ENCODE measurements at regions not wholly inside any gene's neighbourhood (a gene's known extent, or its start where the extent isn't known, plus 50 kb on each side); places are given as distances from the start of the nearest gene placed in this dataset.
"Not testable (repeated sequence)": the region's sequence is repeated elsewhere in the genome, so short reads cannot be mapped to it uniquely, and the experiment has no call there.

DNA sequence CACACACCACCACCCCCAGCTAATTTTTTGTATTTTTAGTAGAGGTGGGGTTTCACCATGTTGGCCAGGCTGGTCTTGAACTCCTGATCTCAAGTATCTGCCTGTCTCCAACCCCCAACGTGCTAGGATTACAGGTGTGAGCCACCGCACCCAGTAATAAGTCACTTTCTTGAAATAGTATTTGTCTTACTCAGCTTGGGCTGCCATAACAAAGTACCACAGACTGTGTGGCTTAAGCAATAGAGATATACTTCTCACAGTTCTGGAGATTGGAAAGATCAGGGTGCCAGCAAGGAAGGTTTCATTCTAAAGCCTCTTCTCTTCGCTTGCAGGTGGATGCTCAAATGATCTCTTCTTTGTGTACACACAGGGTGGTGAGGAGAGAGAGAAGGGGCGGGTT is 99.8 kb downstream of the ARRDC3 start:
- DNase-seq = no peak

DNA sequence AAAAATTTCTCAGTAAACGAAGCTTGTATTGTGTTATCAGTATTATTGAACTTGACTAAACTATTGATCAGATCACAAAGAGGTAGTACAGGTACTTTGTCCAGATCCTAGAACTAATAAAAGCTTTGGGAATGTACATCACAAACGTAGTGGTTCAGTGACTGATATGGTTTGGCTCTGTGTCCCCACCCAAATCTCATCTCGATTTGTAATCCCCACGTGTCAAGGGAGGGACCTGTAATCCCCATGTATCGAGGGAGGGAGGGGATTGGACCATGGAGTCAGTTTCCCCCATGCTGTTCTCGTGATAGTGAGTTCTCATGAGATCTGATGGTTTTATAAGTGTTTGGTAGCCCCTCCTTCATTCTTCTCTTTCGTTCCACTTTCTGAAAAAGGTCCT is 100.9 kb downstream of the ARRDC3 start:
- DNase-seq = no peak

DNA sequence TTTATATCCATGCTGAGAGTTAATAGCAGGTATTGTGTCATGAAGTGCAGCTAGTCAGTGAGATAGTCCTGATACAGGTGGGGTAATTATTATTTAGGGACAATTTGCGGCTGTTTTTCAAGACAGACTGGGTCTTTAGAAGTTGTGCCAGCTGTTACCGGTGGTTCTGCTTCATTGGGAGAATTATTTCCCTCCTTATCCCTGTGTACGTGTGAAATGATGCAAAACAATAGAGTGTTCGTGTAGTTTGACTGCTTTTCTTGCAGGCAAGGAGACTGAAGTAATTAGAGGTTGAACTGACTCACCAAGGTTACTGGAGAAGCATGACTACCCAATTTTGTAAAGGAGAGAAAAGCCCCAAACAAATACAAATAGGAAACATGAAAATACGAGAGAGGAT is 101.7 kb downstream of the ARRDC3 start:
- no peak for DNase-seq

DNA sequence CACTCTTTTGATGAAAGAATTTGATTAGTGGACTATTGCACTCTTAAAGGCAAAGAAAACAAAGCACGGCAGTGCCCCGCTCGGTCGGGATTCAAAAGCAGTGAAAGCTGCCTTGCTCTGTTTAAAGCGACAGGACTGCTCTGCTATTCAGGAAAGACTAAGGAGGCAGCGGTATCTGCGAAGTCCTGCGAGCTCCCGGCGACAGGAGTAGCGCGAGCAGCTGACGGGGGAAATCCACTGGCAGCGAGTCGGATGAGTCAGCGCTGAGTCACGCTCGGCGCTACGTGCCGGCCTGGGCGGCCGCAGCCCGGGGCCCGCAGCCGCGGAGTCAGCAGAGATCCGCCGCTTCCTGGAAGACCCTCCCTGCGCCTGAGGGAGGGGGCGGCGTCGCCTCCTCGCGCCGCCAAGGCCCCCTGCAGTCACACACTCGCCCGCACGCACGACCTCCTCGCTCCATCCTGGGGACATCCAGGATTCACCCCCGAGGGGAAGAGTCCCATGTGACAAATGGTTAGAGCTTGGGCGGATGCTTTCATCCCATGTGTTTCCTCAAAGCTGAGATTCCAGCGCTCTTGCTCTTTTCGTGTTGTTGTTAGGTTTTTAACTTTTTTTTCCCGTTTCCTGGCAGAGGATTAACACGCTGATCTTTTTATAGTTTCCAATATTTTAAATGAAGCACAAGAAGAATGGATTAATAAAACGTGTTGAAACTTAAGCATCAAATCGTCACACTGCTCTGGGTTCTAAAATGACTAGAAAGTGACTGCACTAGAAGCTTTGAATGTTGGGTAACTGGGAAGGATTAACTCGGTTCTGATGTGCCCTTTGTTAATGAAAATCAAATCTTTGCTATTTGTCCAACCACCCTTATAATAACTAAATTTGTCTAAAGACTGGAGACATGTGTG is 102.5 kb downstream of the ARRDC3 start:
- DNase-seq = peak; percentile 95

DNA sequence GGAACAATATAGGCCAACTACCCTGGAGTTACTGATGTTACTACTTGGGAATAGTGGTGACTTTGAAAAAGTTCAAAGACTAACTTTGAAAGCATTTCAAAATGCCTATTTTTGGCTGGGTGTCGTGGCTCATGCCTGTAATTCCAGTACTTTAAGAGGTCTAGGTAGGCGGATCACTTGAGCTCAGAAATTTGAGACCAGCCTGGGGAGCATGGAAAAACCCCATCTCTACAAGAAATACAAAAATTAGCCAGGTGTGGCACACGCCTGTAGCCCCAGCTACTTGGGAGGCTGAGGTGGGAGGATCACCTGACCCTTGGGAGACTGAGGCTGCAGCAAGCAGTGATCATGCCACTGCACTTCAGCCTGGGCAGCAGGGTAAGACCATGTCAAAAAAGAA is 105.3 kb downstream of the ARRDC3 start:
- no peak for DNase-seq

DNA sequence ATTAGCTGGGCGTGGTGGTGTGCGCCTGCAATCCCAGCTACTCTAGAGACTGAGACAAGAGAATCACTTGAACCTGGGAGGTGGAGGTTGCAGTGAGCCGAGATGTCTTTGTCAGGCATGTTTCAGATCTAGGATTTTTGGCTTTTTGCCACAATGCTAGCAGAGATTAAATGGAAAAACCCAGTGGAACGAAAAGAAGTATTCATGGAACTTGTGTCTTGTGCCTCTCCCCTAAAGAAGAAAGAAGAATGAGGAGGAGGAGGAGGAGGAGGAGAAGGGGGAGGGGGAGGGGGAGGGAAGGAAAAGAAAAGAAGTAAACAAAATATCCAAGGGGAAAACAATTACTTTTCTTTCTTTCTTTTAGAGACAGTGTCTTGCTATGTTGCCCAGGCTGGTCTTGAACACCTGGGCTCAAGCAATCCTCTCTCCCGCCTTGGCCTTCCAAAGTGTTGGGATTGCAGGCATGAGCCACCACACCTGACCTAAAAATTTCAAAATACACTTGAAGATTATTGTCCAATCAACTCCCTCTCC is 106.0 kb downstream of the ARRDC3 start:
- no peak for DNase-seq

DNA sequence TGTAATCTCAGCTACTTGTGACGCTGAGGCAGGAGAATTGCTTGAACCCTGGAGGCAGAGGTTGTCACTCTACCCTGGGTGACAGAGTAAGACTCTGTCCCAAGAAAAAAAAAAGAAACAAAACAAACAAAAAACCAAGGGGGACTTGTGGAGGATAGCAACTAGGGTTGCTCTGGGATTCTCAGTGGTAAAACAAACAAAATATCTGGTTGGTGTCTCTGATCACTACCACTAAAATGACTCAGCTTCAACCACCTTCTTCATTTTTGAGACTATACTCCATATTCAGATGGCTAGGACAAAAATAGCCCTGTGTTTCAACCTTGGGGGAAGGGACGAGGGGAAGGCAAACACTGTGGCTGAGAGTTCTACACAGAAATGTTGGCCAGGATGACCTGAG is 110.3 kb downstream of the ARRDC3 start:
- DNase-seq = no peak

DNA sequence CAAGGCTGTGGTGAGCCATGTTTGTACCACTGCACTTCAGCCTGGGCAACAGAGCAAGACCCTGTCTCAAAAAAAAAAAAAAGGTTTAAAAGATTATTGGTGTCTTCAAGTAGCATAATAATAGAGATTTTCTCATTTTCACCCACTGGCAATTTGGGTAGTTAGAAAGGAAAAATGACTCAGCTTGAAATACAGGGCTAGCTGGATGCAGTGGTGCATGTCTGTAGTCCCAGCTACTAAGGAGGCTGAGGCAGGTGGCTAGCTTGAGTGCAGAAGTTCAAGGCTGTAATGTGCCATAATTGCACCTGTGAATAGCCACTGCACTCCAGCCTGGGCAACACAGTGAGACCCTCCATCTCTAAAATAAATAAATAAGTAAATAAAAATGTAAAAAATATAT is 111.1 kb downstream of the ARRDC3 start:
- DNase-seq = no peak

DNA sequence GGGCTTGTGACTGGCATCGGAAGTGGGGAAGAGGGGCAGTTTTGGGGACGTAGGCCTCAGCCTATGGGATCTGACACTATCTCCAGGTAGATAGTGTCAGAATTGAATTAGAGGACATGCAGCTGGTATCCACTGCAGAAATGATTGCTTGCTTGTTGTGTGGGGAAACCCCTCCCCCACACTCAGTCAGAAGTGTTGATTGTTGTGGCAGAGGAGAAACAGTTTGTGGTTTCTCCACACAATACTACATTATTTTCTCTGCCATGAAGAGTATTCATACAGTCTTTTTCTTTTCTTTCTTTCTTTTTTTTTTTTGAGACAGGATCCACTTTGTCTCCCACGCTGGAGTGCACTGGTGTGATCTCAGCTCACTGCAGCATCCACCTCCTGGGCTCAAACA is 113.9 kb downstream of the ARRDC3 start:
- DNase-seq = no peak

DNA sequence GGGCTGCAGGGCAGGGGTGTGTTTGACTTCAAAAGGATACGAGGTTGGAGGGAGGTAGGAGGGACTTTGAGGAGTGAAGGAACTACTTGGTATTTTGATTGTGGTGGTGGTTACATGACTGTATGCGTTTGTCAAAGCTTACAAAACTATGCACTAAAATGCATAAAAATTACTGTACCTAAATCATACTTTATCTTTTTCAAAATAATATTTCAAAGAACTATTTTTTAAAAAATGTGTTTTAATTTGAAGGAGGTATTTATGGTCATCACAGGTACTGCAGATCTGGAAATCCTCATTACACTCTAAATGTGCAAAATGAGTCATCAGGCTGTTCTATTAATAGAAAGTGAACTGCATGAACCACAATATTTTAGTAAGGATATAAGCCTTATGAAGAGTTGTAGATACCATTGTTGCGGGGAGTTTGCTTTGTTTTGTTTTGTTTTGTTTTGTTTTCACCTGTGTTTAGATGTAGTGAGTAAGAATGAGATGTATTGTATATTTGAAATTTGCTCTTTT is 116.9 kb downstream of the ARRDC3 start:
- no peak for DNase-seq

DNA sequence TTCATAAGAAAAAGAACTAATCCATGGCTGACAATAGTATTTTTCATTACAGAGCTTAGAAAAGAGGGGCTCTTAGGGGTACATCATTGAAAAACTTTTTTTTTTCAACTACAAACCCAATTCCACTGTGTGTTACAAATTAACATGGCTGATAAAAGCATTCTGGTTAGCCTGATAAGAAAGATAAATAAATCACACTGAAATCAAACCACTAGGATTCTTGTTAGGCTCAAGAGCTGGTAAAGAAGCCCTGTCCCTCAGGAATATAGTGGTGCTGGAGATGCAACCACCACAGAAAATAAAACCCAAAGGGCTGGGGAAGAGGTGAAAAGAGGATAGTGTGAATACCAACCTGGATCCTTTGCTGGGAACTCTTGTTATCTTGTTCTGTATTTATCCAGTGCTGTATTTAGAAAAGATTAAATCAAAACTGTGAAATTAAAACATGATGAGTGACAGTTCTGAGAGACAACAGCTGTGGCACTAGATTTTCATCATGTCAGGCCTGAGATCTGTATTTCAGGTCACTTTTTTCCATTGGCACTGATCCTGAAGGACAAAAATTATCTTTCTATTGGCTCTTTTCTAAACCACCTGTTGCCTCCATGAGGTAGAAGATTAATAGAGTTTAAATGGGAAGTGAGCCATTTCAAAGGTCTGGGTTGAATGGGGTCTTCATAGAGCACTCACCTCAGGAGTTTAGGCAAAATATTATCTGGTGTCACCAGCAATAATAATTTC is 118.6 kb downstream of the ARRDC3 start:
- no peak for DNase-seq

DNA sequence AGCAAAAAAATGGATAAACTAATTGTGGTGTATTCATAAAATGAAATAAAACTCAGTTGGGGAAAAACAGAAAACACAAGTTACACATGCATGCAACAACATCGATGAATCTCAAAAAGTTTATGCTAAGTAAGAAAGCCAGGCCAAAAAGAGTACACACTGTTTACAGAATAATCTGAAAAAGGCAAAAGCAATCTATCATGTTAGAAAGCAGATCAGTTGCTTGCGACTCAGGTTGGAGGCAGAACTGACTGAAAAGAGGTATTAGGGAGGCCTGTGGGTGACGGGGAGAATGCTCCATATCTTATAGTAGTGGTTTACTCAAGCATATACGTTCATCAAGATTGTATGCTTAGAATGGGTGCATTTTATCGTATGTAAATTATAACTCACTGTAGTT is 119.2 kb downstream of the ARRDC3 start:
- no peak for DNase-seq

DNA sequence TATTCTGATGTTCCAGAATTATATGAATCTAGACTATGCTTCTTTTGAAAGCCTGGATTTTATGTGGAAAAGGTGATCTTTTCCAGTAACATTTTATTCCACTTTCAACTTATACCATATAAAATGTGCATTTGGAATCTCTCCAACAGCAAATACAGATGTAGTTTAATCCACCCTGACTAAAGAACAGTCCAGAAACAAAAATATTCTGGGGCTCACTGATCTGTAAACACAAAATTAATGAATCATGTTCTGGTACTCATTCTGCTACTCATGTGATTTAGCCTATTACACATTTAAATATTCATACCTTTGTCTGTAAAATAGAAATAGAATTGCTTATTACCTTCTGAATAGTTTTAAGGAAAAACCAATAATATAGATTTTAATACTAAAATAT is 125.8 kb downstream of the ARRDC3 start:
- DNase-seq = no peak

DNA sequence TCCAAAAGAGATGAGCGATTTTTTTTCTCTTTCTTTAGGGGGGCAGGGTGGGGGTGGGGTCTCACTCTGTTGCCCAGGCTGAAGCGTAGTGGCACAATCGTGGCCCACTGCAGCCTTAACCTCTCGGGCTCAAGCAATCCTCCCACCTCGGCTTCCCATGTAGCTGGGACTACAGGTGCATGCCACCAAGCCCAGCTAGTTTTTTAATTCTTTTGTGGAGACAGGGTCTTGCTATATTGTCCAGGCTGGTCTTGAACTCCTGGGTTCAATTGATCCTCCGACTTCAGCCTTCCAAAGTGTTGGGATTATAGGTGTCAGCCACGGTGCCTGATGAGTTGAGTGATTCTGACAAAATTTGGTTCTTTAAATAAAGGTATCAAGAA is 127.0 kb downstream of the ARRDC3 start:
- DNase-seq = no peak

DNA sequence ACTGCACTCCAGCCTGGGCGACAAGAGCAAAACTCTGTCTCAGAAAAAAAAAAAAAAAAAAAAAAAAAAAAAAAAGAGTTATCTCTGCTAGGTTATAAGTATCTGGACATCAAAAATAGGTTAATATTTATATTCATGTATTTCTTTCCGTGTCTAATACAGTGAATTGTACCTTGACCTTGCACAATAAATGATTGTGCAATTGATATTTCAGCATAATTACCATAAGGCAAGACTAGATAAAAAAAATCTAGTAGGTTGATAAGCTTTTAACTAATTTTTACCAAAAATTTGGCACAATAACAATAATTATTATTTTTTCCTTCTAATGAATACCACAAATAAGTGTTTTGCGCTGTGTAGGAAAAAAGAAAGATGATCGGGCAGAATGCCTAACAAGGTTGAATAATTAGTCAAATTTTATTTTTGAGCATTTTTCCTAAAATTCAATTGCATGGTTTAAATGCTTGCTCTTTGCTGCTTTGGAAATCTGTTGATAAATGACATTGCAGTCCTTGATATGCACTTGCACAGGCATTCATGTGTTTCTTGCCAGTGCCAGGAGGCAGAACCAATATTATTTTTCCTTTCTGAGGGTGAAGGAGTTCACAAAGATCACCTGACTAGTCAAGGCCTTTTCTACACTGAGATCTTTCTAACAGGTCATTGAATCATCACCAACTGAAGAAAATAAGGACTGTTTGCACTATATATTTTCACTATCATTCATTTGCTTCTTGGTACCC is 127.5 kb downstream of the ARRDC3 start:
- no peak for DNase-seq

DNA sequence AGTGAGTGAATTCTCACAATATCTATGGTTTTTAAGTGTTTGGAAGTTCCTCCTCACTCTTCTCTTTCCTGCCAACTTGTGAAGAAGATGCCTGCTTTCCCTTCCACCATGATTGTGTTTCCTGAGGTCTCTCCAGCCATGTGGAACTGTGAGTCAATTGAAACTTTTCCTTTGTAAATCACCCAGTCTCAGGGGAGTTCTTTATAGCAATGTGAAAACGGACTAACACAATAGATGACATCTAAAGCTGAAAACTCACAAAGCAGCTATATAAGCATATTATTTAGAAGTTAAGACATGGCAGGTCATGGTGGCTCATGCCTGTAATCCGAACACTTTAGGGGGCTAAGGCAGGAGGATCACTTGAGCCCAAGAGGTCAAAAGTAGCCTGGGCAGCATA is 130.2 kb downstream of the ARRDC3 start:
- no peak for DNase-seq

DNA sequence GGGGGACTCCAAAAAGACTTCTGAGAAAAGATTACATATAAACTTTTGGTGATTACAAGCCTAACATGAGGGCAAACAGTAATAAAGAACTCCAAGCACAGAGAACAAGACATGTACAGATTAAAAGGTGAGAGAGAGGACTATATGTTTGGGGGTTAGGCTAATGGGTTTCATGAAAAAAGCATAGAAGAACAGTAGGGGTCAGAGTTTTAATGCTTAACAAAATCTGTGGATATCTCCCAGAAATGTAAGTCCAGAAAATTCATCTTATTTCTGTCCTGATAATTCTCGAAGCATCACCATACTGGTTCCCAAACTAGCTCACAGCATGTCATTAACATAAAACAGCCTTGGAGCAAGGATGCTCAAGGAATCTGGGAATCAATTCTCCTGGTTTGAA is 137.2 kb downstream of the ARRDC3 start:
- no peak for DNase-seq

DNA sequence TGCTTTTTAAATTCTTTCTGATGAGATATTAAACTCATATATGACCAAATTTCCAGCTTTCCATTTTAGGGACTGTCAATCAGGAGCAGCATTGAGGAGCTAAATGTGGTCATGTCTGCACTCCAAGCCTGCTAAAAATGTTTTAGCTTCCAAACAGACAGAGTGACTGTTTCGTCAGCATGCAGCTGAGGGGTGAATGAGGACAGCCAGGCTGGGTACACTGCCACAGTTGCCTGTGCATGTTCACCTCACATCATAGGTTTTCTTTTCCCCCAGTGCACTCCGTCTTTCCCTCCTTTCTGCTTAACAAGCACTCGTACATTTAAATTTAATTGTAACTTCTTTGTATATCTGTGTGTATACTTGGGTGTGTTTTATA is 138.1 kb downstream of the ARRDC3 start:
- DNase-seq = no peak

DNA sequence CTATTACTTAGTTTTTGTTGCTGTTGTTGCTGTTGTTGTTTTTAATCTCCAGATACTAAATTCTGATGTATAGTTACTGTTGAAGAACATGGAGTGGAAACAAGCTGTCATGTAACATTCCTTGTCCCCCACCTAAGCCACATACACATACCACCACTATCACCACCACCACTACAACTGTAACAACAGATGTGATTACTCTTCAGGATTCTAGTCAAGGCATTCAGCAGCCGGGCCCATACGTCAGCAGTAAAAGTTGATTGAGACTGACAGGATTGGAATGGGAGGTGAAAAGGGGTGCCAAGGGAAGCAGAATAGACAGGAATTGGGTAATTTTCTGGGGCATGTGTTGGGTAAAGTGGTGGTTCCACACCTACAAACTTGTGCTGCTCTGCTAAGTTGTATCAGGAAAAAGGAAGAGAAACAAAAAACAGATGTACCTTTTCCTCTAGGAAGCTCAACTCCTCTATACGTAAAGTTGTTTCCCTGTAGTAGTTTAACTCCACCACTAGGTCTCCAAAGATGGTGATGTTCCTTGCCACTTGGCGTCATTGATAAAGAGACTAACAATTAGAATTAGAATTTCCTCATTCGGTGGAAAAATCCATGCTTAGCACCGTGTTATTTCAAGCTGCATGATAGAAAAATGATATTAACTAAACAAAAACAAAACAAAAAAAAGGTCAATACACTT is 138.6 kb downstream of the ARRDC3 start:
- DNase-seq = no peak

DNA sequence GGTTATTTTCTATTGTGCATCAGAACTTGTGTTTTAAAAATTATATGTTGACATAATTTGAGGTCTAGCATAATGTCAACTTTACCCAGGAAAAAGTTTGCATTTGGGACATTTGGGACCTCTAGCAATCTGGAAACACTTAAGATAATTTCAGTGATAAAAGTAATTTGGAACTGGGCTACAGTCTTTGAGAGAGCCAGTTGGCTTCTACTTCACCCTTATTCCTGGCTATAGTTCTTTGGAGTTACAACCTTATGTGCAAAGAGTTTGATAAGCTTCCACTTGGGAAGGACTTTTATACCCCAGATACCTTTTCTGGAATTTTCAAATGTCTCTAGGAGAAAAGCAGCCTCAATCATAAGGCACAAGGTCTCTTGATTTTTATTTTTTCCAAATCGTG is 139.3 kb downstream of the ARRDC3 start:
- DNase-seq = no peak

DNA sequence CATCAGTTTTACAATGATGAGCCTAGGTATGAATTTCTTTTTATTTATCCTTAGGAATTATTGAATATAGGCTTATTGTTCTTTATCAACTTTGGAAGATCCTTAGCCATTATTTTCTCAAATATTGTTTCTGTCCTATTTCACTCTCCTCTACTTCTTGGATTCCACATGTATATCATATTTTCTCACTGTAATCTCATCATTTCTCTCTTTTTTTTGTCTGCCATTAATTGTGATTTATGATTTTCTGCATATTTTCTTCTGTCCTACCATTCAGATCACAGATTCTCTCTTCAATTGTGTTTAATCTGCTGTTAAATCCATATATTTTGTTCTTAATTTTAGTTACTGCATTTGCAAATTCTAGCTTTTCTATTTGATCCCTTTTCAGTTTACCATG is 139.8 kb downstream of the ARRDC3 start:
- DNase-seq = no peak

DNA sequence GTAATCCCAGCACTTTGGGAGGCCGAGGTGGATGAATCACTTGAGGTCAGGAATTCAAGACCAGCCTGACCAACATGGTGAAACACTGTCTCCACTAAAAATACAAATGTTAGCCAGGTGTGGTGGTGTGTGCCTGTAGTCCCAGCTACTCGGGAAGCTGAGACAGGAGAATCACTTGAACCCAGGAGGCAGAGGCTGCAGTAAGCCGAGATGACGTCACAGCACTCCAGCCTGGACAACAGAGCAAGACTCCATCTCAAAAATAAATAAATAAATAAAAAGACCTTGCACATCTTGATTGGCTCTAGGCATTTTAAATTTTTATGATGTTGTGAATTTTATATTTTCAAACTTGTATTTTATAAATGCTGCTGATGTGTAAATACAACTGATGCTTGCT is 141.7 kb downstream of the ARRDC3 start:
- DNase-seq = not testable (repeated sequence)

DNA sequence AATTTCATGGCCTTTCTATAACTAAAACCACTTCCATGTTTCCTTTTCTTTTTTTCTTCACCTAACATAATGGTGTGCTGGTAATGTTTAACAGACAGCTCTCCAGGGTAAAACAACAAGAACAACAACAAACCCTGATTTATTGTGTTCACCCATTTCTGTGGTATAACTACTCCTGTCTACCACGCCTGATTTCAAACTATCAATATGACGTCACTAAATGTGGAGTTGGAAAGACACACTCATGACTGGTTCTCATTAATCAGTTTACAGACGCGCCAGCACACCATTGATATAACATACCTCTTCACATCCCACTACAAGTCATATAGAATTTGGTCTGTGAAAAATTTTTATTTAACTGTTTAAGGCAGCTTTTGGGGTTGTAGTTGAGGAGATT is 142.9 kb downstream of the ARRDC3 start:
- DNase-seq = no peak
